Stimulated activated CD4-positive, alpha-beta T cell treated with anti-CD3 and anti-CD28 coated beads, Interleukin-4, amount 100 ng/mL, for 4 hours (primary cell): ENCODE measurements at regions not wholly inside any gene's neighbourhood (a gene's known extent, or its start where the extent isn't known, plus 50 kb on each side); places are given as distances from the start of the nearest gene placed in this dataset.
A peak's percentile ranks its signal among the peaks of the same experiment; 100 is the strongest.

Experiments
- DNase-seq, 2 experiments: peaks; one replicate each; pipeline ENCODE4 v3.0.0-alpha.2; 2020

DNA sequence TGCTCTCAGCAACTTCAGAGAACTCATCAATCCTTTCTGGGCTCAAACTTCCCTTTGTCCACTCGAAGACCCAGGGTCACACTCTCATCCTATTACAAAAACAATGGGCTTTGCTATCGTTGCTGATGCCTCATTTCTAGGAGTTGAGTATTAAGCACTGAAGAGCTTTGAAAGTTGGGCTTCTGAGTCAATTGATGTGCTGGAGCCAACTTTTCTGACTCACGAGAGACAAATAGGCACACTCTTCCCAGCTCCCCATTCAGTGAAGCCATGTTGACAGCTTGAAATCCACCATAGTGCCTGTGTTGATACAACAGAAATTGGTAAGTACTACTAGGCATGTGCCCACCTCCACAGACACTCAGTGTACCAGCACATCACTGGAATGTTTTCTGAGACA is 97.5 kb upstream of the PRSS58 start:
- no peak for DNase-seq

DNA sequence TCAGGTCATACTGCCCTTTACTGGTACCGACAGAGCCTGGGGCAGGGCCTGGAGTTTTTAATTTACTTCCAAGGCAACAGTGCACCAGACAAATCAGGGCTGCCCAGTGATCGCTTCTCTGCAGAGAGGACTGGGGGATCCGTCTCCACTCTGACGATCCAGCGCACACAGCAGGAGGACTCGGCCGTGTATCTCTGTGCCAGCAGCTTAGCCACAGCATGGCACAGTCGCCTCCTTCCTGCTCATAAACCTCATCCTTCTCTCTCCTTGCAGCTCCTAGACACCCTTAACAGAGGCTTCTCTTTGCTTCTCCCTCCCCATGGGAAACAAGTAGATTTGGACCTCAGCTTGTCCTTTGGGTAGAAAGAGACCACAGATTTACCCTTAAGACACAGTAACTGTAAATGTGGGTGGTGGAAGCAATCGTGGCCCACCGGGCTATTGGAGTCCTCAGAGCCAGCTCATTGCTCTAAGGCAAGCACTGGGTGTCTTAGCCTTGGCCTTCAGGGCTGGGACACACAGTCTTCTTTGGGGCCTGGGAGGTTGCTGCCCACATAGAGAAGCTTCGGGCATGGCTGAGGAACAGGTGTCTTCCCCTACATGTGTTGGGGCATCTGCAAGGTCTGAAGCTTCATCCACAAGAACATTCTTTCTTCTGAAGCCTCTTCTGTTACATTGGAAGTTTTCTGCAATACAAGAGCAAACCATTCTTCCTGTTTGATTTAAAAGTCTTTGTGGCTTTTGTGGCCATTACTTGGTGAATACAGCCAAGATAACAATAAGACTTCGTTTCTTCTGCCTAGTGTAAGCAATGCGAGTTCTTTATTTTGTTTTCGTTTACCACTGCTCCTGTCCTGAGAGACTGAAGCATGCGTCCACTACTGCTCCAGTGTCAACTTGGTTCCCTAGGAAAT is 95.5 kb upstream of the PRSS58 start:
- no peak for DNase-seq

DNA sequence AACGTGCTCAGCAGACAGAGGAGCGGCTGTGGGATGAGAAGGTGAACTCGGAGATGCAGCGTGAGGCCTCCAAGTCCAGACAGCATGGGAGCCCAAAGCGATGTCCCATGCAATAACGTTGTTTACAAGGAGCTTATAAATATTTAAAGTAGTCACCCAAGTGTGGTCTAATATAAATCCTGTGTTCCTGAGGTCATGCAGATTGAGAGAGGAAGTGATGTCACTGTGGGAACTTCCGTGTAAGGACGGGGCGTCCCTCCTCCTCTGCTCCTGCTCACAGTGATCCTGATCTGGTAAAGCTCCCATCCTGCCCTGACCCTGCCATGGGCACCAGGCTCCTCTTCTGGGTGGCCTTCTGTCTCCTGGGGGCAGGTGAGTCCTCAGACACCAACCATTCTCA is 94.7 kb upstream of the PRSS58 start:
- DNase-seq = peak in 1 of 2 experiments; percentile 28

DNA sequence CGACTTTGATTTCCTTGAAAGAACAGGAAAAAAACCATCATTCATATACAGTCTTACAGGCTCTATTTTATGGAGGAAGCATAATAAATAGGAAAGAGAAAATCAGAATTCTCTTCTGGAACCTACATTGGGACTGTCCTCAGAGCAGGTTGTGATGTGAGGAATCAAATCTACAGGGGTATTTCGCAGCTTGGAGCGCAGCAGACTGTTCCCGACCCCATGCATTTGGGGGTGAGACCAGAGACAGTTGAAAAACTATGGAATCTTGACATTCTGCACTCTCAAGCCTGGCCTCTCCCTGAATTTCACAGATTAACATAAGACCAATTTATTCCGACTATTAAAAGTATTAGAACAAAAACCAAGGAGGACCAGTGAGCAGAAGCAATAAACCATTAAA is 93.3 kb upstream of the PRSS58 start:
- no peak for DNase-seq

DNA sequence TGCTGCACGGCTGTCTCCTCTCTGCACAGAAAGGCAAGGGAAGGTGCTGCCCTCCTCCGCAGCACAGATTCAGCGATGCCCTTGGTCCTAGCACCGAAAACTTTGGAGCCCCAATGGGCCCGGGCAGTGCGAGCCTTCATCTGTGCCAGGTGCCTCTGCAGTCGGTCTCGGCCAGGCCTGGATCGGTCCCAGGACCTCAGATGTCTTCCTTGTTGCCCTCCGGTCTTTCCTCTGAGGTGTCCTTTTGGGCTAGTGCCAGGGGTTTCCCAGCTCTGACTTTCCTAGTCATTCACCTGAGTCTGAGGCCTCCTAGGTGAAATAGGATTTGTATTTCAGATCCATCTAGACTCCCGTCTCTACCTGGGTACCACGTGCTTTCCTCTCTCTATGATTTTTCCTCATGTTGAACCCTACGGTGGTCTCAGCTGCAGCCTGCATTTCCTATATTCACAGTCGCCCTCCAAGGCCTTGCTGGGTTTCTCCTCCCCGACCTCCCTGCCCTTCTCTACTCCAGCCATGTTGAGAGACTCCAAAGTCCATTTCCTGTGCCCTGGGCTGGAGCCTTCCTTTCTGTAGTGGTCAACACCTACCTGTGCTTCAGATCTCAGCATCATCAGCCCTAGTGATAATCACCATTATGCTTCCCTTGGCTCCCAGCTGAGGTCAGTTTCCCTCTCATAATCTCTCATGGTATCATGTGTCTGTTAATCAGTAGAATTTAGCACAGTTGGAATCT is 92.0 kb upstream of the PRSS58 start:
- no peak for DNase-seq

DNA sequence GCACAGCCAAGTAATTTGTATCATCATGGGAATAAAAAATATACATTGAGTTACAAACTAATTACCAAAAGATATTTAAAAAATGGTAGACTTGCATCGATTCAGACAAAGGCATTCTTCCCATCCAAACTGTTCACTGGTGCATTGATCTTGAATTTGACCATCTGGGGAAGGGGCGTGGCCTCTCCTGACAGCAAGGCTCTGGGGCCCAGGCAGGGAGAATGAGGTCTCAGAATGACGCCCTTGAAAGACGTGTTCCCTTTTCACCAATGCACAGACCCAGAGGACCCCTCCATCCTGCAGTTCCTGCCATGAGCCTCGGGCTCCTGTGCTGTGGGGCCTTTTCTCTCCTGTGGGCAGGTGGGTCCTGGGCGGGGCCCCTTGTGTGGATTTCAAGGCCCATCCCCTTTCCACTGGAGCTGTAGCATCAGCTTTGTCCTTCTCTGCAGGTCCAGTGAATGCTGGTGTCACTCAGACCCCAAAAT is 91.1 kb upstream of the PRSS58 start:
- DNase-seq = no peak

DNA sequence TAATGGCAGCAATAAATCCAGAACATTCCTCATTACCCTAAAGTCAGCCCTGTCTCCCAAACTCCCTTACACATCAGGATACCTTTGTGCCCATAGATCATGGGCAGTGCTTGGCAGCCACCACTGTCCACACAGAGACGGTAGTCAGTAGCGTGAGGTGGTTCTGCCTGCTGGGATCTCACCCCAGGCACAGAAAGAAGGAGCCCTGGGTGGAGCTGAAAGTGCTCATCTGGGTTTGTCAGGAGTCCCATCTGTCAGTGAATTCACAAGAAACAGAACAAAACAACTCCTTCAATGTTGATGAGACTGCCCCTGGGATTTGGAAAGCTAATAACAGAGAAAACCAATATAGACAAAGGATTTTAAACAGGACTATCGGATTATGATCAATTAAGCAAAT is 90.2 kb upstream of the PRSS58 start:
- no peak for DNase-seq

DNA sequence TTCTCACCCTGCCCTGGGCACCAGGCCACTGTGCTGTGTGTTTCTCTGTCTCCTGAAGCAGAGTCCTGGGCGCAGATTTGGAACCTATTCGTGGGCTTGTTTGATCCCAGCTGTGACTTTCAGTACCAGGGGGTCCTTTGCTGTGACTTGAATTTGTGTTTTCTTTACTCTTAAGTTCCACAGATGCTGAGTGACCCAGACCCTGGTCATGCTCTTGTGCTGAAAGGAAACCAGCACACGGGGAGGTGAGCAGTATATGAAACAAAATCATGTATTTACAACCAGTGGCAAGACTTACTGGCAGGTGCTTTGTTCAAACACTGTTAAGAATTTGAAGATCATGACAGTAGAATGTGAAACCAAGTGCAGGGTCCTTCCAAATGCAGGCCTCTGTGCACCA is 89.2 kb upstream of the PRSS58 start:
- DNase-seq = no peak

DNA sequence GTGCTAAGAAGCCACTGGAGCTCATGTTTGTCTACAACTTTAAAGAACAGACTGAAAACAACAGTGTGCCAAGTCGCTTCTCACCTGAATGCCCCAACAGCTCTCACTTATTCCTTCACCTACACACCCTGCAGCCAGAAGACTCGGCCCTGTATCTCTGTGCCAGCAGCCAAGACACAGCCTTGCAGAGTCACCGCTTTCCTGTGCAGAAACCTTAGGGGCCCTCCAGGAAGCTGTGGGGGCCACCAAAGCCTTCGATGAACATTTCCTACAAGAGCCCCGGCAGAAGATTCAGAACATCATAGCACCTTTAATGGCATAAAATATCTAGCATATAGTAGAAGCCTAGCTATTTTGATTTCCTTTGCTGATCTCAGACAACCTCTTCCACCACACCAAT is 88.0 kb upstream of the PRSS58 start:
- DNase-seq = peak in 1 of 2 experiments; percentile 45

DNA sequence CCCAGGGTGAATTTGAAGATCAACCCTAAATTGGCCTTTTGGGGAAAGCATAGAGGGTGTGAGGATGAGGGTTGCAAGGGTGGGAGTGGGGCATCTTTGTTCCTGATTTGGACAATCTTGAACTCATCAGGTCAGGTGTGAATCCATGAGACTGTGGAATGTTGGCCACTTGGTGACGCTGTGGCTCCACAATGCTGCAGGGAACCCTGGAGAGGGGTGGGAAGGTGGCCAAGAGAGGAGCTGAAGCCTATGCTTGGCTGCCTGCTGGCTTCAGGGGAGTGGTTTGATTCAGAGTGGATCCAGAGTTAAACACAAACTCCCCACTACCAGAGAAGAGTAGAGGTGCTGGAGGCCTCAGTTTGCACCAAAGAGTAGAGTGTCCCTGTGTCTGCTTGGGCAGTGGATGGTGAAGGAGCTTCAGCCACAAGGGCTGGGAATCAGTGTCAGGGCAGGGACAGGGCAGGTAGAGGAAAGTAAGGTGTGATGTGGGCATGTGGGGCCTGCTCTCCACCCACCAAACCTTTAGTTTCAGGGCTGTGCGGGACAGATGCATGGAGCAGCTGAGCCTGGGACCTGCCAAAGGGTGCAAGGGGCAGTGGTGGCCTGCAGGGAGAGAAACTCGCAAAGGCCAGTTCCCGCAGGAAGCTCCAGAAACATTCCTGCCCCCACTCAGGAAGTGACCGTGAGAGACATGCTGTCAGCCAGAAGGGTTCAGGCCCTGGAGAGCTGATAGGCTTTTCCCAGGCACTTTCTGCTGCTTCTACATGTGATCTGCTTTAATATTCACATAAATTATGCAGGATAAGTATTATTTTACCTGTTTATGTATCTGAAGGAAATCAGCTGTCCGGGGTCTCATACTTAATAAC is 81.0 kb upstream of the PRSS58 start:
- DNase-seq = no peak

DNA sequence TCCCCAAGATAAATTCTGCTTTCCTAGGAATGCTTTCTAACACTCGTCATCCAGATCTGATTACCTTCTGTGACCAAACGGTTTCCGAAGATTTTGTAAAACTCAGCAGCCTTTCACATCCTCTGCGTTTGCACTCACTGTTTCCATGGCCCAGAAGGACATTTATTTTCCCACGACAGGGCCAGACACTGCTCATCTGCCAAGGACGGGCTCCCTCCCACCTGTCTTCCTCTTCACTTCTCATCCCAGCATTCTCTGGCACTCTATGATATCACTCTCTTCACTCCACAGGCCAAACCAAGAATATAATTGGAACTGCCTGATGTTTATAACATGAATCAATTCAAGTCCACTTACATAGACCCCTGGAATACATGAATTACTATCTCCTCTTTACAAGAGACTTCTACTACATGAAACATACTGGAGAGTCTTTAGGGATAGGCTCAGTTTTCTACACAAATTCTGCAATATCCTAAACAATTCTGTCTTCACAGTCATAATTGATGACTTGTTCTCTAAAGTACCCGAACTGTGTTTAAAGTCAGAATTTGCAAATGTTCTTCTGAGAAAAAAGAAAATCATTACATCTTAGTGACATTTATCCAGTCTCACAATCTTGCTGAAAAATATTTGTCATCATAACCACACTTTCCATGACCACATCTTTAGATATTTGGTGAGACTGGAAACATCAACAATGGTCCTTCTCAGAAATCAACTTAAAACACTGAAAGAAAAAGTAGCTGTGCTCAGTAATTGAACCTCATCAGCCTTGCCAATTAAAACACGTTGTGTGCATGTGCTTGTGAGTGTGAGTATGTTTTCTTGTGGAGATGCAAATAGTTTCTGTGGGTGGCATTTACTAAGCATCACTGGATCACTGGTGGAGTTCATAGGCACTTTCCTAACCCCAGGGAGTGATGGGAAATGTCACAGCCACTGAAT is 79.5 kb upstream of the PRSS58 start:
- DNase-seq = no peak

DNA sequence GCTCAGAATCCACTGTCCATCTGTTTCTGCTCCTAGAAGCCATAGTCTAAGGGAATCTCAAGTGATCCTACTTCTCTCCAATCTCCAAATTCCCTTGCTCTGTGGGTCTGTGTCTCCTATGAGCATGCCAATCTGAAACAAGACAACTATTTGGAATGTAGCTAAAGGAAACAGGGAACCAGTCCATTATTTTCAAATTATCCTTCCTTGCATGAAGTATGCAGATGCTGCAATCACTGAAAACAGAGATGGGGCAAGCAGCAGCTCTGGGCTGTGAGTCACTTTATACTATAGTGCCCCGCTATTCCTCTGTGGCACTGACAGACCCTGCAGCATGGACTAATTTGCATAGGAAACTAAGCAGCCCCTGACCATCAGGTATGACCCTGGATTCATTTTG is 76.9 kb upstream of the PRSS58 start:
- DNase-seq = no peak

DNA sequence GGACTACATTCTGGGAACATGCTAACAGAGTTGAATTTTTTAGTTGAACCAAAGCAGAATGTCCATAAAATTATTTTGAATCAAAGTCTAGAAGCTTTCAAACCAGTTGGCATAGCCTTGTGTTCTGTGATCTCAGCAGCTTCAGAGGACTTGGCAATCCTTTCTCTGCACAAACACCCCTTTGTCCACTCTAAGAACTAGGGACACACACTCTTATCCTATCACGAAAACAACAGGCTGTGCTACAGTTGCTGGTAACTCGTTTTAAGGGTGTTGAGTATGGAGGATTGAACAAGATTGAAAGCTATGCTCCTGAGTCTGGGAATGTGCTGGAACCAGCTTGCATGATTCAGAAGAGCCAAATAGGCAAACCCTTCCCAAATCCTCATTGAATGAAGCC is 76.4 kb upstream of the PRSS58 start:
- no peak for DNase-seq

DNA sequence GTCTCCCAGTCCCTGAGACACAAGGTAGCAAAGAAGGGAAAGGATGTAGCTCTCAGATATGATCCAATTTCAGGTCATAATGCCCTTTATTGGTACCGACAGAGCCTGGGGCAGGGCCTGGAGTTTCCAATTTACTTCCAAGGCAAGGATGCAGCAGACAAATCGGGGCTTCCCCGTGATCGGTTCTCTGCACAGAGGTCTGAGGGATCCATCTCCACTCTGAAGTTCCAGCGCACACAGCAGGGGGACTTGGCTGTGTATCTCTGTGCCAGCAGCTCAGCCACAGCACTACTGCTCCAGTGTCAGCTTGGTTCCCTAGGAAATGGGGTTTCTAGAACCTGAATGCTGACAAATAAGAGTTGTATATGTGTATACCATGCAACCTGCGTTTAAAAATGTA is 74.6 kb upstream of the PRSS58 start:
- DNase-seq = no peak

DNA sequence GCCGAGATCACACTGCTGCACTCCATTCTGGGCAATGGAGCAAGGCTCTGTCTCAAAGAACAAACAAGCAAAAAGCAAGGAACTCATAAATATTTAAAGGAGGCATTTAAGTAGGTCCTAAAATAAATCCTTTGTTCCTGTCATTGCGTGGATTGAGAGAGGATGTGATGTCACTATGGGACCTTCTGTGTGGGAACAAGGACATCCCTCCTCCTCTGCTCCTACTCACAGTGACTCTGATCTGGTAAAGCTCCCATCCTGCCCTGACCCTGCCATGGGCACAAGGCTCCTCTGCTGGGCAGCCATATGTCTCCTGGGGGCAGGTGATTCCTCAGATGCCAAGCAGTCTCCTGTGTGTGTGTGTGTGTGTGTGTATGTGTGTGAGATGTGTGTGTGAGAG is 74.1 kb upstream of the PRSS58 start:
- no peak for DNase-seq

DNA sequence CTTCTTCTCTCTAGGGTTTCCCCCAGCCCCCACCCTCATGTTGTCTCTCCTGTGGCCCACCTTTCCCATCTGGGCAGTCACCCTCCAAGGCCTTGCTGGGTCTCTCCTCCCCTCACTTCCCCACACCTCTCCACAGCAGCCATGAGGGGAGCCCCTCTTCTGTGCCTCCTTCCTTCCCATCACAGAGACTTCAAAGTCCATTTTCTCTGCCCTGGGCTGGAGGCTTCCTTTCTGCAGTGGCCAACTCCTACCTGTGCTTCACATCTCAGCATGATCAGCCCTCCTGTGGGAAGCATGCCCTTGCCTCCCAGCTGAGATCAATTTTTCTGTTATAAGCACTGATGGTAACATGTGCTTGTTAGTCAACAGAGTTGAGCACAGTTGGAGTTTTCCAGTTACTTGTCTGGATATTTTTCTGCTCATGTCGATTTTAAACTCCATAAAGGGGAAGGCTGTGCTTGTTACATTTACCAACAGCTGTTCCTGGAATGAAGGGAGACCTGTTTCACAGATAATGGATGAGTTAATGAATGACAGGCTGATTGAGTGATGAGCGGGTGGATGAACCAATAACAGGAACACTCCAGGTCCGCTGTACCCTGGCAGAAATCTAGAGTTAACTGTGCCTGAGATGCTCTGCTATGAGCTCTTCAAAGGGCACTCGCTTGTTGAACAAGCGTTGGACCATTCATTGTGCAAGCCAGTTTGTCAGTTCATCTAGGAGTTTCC is 71.4 kb upstream of the PRSS58 start:
- no peak for DNase-seq

DNA sequence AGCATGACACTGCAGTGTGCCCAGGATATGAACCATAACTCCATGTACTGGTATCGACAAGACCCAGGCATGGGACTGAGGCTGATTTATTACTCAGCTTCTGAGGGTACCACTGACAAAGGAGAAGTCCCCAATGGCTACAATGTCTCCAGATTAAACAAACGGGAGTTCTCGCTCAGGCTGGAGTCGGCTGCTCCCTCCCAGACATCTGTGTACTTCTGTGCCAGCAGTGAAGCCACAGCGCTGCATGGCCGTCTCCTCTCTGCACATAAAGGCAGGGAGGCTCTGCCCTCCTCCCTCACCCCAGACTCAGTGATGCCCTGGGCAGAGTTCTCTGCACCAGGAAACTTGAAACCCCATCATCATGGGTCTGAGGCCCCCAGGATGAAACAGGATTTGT is 70.7 kb upstream of the PRSS58 start:
- DNase-seq = no peak

DNA sequence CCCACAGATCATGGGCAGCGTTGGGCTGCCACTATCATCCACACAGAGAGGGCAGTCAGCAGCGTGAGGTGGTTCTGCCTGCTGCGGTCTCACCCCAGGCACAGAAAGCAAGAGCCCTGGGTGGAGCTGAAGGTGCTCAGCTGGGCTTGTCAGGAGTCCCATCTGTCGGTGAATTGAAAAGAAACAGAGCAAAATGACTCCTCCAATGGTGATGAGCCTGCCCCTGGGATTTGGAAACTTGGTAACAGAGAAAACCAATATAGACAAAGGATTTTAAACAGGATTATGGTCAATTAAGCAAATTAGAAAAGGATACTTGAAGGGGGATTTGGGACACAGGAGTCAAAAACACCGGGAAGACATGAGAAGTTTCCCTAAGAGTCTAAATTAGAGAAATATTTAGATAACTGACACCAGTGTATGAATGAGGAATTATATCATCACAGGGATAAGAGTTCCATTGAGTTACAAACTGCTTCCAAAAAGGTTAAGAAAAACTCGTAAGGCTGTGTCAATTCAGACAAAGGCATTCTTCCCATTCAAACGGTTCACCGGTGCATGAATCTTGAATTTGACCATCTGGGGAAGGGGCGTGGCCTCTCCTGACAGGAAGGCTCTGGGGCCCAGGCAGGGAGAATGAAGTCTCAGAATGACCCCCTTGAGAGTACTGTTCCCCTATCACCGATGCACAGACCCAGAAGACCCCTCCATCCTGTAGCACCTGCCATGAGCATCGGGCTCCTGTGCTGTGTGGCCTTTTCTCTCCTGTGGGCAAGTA is 70.0 kb upstream of the PRSS58 start:
- DNase-seq = no peak

DNA sequence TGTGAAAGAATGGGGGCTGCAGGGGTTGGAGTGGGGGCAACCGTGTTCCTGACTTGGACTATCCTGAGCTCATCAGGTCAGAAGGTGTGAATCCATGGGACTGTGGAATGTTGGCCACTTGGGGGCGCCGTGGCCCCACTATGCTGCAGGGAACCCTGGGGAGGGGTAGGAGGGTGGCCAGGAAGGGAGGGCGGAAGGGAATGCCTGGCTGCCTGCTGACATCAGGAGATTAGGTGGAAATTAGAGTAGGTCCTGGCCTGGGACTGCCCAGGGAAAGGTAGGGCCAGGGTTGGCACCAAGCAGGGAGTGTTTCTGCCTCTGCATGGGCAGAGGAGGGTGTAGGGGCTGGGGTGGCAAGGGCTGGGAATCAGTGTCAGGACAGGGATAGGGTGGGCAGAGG is 65.8 kb upstream of the PRSS58 start:
- peak; percentile 34 to 46 for DNase-seq

DNA sequence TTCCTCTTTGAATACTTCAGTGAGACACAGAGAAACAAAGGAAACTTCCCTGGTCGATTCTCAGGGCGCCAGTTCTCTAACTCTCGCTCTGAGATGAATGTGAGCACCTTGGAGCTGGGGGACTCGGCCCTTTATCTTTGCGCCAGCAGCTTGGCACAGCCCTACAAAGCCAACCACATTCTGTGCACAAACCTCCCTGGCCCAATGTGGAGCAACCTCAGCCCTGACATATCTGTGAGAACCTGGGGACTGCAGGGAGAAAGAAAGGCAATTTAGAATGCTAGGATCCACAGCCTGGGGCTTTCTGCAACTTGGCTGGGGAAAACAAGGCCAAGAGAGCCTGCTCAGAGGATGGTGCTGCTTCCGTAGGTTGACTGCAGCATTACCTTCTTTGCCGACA is 63.5 kb upstream of the PRSS58 start:
- DNase-seq = no peak
